Right lobe of liver (tissue), 4 donors: ENCODE measurements at regions not wholly inside any gene's neighbourhood (a gene's known extent, or its start where the extent isn't known, plus 50 kb on each side); places are given as distances from the start of the nearest gene placed in this dataset.

Experiments used
- POLR2A ChIP-seq: fragments of 450-650 bp; IDR thresholded peaks from one replicate; pipeline ENCODE4 v1.6.1; 2017; ENCODE audit warnings: antibody characterized with exemption, mild to moderate bottlenecking
- TF ChIP-seq, protein P1 (sequence below), 4 donors: fragments of 200-600 bp in 3 of 4; fragments of 450-650 bp in 1 of 4; IDR thresholded peaks; one replicate each; pipeline versions ENCODE4 v1.5.1 to v1.8.0; 2016 to 2022; ENCODE audit warnings: antibody characterized with exemption in 4 of 4, mild to moderate bottlenecking in 2 of 4
- donor health status: DM: no; HTN: no; CAD: no.
- donor health status: DM: no; HTN: no; CAD: no.
- donor health status: DM: no; HTN: yes; CAD: no.

- TF ChIP-seq, protein P1, sequence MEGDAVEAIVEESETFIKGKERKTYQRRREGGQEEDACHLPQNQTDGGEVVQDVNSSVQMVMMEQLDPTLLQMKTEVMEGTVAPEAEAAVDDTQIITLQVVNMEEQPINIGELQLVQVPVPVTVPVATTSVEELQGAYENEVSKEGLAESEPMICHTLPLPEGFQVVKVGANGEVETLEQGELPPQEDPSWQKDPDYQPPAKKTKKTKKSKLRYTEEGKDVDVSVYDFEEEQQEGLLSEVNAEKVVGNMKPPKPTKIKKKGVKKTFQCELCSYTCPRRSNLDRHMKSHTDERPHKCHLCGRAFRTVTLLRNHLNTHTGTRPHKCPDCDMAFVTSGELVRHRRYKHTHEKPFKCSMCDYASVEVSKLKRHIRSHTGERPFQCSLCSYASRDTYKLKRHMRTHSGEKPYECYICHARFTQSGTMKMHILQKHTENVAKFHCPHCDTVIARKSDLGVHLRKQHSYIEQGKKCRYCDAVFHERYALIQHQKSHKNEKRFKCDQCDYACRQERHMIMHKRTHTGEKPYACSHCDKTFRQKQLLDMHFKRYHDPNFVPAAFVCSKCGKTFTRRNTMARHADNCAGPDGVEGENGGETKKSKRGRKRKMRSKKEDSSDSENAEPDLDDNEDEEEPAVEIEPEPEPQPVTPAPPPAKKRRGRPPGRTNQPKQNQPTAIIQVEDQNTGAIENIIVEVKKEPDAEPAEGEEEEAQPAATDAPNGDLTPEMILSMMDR (IDR thresholded peaks at IDR 0.05) = no peak
- no peak for TF ChIP-seq POLR2A
Measured at GRCh38 chr2:65551528-65551927, 119.1 kb upstream of the SPRED2 start.
